Liver (tissue), 8 donors: ENCODE measurements at regions not wholly inside any gene's neighbourhood (a gene's known extent, or its start where the extent isn't known, plus 50 kb on each side); places are given as distances from the start of the nearest gene placed in this dataset.
"Not testable (repeated sequence)": the region's sequence is repeated elsewhere in the genome, so short reads cannot be mapped to it uniquely, and the experiment has no call there.

Experiments used
- DNase-seq: peaks from one replicate; pipeline ENCODE4 v3.0.0-alpha.2; 2017; ENCODE audit warnings: low spot score
- H3K27ac ChIP-seq, 2 donors: one replicate each; pipeline ENCODE4 v1.7.0; 2013; ENCODE audit warnings: inconsistent platforms in 2 of 2, low read length in 2 of 2, control low read depth in 1 of 2, low read depth in 1 of 2, mild to moderate bottlenecking in 1 of 2
- H3K27me3 ChIP-seq, 4 donors: one replicate each; pipeline versions ENCODE4 v1.6.1 to v1.7.0; 2013; ENCODE audit warnings: low read length in 3 of 4, inconsistent platforms in 1 of 4, mild to moderate bottlenecking in 1 of 4, moderate library complexity in 1 of 4; ENCODE audit not compliant: control insufficient read depth in 4 of 4, insufficient read depth in 4 of 4
- H3K36me3 ChIP-seq, 4 donors: one replicate each; pipeline versions ENCODE4 v1.6.1 to v1.7.0; 2013; ENCODE audit warnings: low read length in 3 of 4, mild to moderate bottlenecking in 3 of 4, low read depth in 1 of 4, moderate library complexity in 1 of 4; ENCODE audit not compliant: control insufficient read depth in 4 of 4, insufficient read depth in 3 of 4
- H3K4me1 ChIP-seq, 4 donors: one replicate each; pipeline versions ENCODE4 v1.6.1 to v1.7.0; 2013; ENCODE audit warnings: low read length in 3 of 4, mild to moderate bottlenecking in 3 of 4, moderate library complexity in 1 of 4; ENCODE audit not compliant: control insufficient read depth in 4 of 4, insufficient read depth in 4 of 4
- H3K4me3 ChIP-seq, 3 donors: one replicate each; pipeline versions ENCODE4 v1.6.1 to v1.7.0; 2013; ENCODE audit warnings: low read length in 3 of 3, control low read depth in 1 of 3, low read depth in 1 of 3, mild to moderate bottlenecking in 1 of 3
- H3K9ac ChIP-seq, 2 donors: one replicate each; pipeline ENCODE4 v1.7.0; 2013; ENCODE audit warnings: low read length in 2 of 2, mild to moderate bottlenecking in 2 of 2, moderate library complexity in 2 of 2, control low read depth in 1 of 2, low read depth in 1 of 2
- H3K9me3 ChIP-seq, 4 donors: one replicate each; pipeline versions ENCODE4 v1.6.1 to v1.7.0; 2013; ENCODE audit warnings: low read length in 3 of 4; ENCODE audit not compliant: control insufficient read depth in 4 of 4
- ATF3 ChIP-seq: IDR thresholded peaks from 2 replicates; pipeline ENCODE4 v1.6.1; 2016; ENCODE audit warnings: antibody characterized with exemption
- EGR1 ChIP-seq, 2 donors: IDR thresholded peaks; 2 replicates each; pipeline ENCODE4 v1.6.1; 2016 to 2018; ENCODE audit warnings: antibody characterized with exemption in 2 of 2, low read depth in 2 of 2
- FOXA1 ChIP-seq: IDR thresholded peaks from 2 replicates; pipeline ENCODE4 v1.6.1; 2016; ENCODE audit warnings: antibody characterized with exemption
- FOXA2 ChIP-seq: IDR thresholded peaks from 2 replicates; pipeline ENCODE4 v1.6.1; 2016; ENCODE audit warnings: antibody characterized with exemption
- HNF4A ChIP-seq, 2 donors: conservative IDR thresholded peaks; 2 replicates each; pipeline ENCODE4 v1.6.1; 2016; ENCODE audit warnings: antibody characterized with exemption in 2 of 2, mild to moderate bottlenecking in 2 of 2
- HNF4G ChIP-seq: IDR thresholded peaks from 2 replicates; pipeline ENCODE4 v1.6.1; 2016; ENCODE audit warnings: antibody characterized with exemption
- JUND ChIP-seq, 2 donors: IDR thresholded peaks; 2 replicates each; pipeline ENCODE4 v1.6.1; 2016; ENCODE audit warnings: antibody characterized with exemption in 2 of 2
- NR2F2 ChIP-seq: IDR thresholded peaks from 2 replicates; pipeline ENCODE4 v1.6.1; 2016; ENCODE audit warnings: antibody characterized with exemption
- RAD21 ChIP-seq, 2 donors: IDR thresholded peaks; 2 replicates each; pipeline ENCODE4 v1.6.1; 2016; ENCODE audit warnings: antibody characterized with exemption in 2 of 2, mild to moderate bottlenecking in 2 of 2
- YY1 ChIP-seq: IDR thresholded peaks from 2 replicates; pipeline ENCODE4 v1.6.1; 2016; ENCODE audit warnings: antibody characterized with exemption, mild to moderate bottlenecking
- WGBS: extraction: QIAGEN DNeasy Blood & Tissue Kit; methylation state at CpG from one replicate; pipeline ENCODE4 v1.1.7; 2013; 5-methylcytosine and 5-hydroxymethylcytosine counted together
- TF ChIP-seq, protein P1 (sequence below): fragments of 150-350 bp; IDR thresholded peaks from 2 replicates; pipeline ENCODE4 v1.5.1; 2017; ENCODE audit warnings: improper control_type of control experiment, low read depth, low read length; ENCODE audit not compliant: missing input control
- TF ChIP-seq, protein P2 (sequence below): IDR thresholded peaks from 2 replicates; pipeline ENCODE4 v1.6.1; 2016; ENCODE audit warnings: antibody characterized with exemption
- donor health status: healthy.
- donor health status: healthy.
- donor health status: healthy.
- donor health status: healthy.
- donor health status: healthy.

- Histone ChIP-seq H3K9me3 (no peaks in the 10 kb centered on the region), H3K36me3 (no peaks in the 10 kb centered on the region), H3K27me3 (no peaks in the 10 kb centered on the region), H3K9ac (no peak overlapping the region), H3K4me3 (no peak overlapping the region), H3K27ac (no peak overlapping the region), H3K4me1 (no peaks in the 10 kb centered on the region)
- WGBS, result 88% methylated on average over 3 of the region's 3 CpGs
- TF ChIP-seq HNF4A (conservative IDR thresholded peaks at IDR 0.05) (no peak), NR2F2 (no peak), EGR1 (IDR thresholded peaks at IDR 0.05; ENCODE audit: low read depth in 2 of 2) (no peak), ATF3 (no peak), HNF4G (no peak), RAD21 (IDR thresholded peaks at IDR 0.05) (no peak), FOXA1 (no peak), FOXA2 (no peak), JUND (IDR thresholded peaks at IDR 0.05) (no peak)
- TF ChIP-seq, protein P1, sequence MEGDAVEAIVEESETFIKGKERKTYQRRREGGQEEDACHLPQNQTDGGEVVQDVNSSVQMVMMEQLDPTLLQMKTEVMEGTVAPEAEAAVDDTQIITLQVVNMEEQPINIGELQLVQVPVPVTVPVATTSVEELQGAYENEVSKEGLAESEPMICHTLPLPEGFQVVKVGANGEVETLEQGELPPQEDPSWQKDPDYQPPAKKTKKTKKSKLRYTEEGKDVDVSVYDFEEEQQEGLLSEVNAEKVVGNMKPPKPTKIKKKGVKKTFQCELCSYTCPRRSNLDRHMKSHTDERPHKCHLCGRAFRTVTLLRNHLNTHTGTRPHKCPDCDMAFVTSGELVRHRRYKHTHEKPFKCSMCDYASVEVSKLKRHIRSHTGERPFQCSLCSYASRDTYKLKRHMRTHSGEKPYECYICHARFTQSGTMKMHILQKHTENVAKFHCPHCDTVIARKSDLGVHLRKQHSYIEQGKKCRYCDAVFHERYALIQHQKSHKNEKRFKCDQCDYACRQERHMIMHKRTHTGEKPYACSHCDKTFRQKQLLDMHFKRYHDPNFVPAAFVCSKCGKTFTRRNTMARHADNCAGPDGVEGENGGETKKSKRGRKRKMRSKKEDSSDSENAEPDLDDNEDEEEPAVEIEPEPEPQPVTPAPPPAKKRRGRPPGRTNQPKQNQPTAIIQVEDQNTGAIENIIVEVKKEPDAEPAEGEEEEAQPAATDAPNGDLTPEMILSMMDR, result no peak
- DNase-seq, result no peak
These were observed 57.3 kb upstream of the PRSS12 start for GRCh38 chr4:118410138-118410537.

- Histone ChIP-seq H3K27me3 (no peaks in the 10 kb centered on the region), H3K4me1 (peaks cover 0 to 3% (median 0%) of the 10 kb centered on the region in 4 donors), H3K36me3 (no peaks in the 10 kb centered on the region), H3K4me3 (no peak overlapping the region), H3K9me3 (no peaks in the 10 kb centered on the region), H3K27ac (no peak overlapping the region), H3K9ac (no peak overlapping the region)
- DNase-seq, result no peak
- TF ChIP-seq ATF3, result no peak
- TF ChIP-seq EGR1 (IDR thresholded peaks at IDR 0.05; ENCODE audit: low read depth in 2 of 2), result no peak
- TF ChIP-seq FOXA1, result no peak
- TF ChIP-seq HNF4G, result no peak
- no peak for TF ChIP-seq YY1
- TF ChIP-seq RAD21 (IDR thresholded peaks at IDR 0.05), result no peak
- TF ChIP-seq, protein P2, sequence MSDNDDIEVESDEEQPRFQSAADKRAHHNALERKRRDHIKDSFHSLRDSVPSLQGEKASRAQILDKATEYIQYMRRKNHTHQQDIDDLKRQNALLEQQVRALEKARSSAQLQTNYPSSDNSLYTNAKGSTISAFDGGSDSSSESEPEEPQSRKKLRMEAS, result no peak
These were observed 64.5 kb upstream of the PRSS12 start for GRCh38 chr4:118417325-118417724.

GRCh38 chr4:118417800-118418199 is 65.0 kb upstream of the PRSS12 start:
- H3K4me3 ChIP-seq, H3K36me3 ChIP-seq, H3K27ac ChIP-seq, H3K4me1 ChIP-seq, H3K9ac ChIP-seq, DNase-seq, H3K27me3 ChIP-seq, H3K9me3 ChIP-seq: not testable (repeated sequence)
- 48% methylated on average over 5 of the region's 5 CpGs for WGBS

DNA sequence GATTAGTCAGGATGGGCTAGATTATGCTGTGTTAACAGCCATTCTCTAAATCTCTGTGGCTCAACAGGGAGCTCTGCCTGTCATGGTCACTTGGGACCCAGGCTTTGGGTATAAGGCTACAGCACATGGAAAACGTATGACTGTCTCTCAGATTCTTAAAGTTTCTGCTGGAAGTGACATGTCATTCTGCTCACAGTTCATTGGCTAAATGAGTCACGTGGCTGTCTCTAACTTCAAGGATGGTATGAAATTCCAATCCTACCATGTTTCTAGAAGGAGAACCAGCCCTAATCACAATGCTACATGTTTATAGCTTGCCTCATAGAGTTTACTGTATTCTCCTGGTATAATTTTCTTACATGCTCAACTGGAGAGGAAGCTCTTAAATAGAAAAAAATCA is 65.6 kb upstream of the PRSS12 start:
- whole genome bisulfite sequencing, result 77% methylated on average over 2 of the region's 2 CpGs
- H3K27me3 ChIP-seq, H3K9ac ChIP-seq, H3K36me3 ChIP-seq, H3K9me3 ChIP-seq, H3K4me3 ChIP-seq, H3K27ac ChIP-seq, DNase-seq, H3K4me1 ChIP-seq: not testable (repeated sequence)

- H3K27ac ChIP-seq, H3K9me3 ChIP-seq, H3K36me3 ChIP-seq, DNase-seq, H3K27me3 ChIP-seq, H3K4me1 ChIP-seq, H3K4me3 ChIP-seq, H3K9ac ChIP-seq: not testable (repeated sequence)
- WGBS, result 68% methylated on average over 7 of the region's 7 CpGs
These were observed 66.8 kb upstream of the PRSS12 start for GRCh38 chr4:118419626-118420025.
